Colonic mucosa (tissue), 4 donors: ENCODE measurements at regions not wholly inside any gene's neighbourhood (a gene's known extent, or its start where the extent isn't known, plus 50 kb on each side); places are given as distances from the start of the nearest gene placed in this dataset.
"Not testable (repeated sequence)": the region's sequence is repeated elsewhere in the genome, so short reads cannot be mapped to it uniquely, and the experiment has no call there.

Experiments
- DNase-seq: peaks from one replicate; pipeline ENCODE4 v3.0.0-alpha.2; 2020
- H3K27ac ChIP-seq: fragments of 200-600 bp; one replicate; pipeline ENCODE4 v1.8.0; 2021
- H3K27me3 ChIP-seq: fragments of 200-600 bp; one replicate; pipeline ENCODE4 v1.8.0; 2021
- H3K36me3 ChIP-seq: fragments of 200-600 bp; one replicate; pipeline ENCODE4 v1.8.0; 2021
- H3K4me1 ChIP-seq: fragments of 200-600 bp; one replicate; pipeline ENCODE4 v1.8.0; 2021; ENCODE audit warnings: mild to moderate bottlenecking
- H3K4me3 ChIP-seq: fragments of 200-600 bp; one replicate; pipeline ENCODE4 v1.8.0; 2021
- H3K9ac ChIP-seq, 2 donors: one replicate each; pipeline ENCODE4 v1.7.0; 2013; ENCODE audit warnings: control low read depth in 2 of 2, low read depth in 2 of 2, low read length in 2 of 2
- H3K9me3 ChIP-seq: fragments of 200-600 bp; one replicate; pipeline ENCODE4 v1.8.0; 2021
- intact Hi-C: fragments of 100-400 bp; cut with DNase I; formaldehyde crosslinking; loops from one replicate; pipeline ENCODE4 v1.14.1; 2022
- TF ChIP-seq, protein P1 (sequence below): fragments of 200-600 bp; IDR thresholded peaks from one replicate; pipeline ENCODE4 v1.8.0; 2022; ENCODE audit warnings: antibody characterized with exemption, mild to moderate bottlenecking
- donor health status: healthy.
- donor health status: DM: no; HTN: no; CAD: no.
- donor health status: DM: no; HTN: no; CAD: no.

DNA sequence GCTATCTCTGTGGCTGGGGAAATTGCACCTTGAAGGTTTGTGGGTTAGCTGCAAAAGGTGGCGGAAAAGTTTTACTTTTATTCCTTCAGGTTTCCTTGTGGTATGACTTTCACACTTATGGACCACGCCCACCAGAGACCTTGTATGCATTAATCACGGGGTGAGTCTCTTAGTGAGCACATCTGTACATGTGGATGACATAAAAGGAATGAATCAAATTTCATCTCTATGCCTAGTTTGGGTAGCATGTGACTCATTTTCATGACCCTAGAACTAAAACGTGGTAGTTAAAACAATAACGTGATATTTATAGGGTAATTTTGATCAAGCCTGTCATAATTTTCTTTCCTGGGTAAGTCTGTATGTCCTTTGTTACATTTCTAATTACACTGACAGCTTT, 141.7 kb downstream of the PDCD6IP start:
- Histone ChIP-seq H3K27ac (no peak overlapping the region), H3K4me3 (no peak overlapping the region), H3K36me3 (no peaks in the 10 kb centered on the region), H3K9me3 (no peaks in the 10 kb centered on the region), H3K27me3 (no peaks in the 10 kb centered on the region), H3K9ac (no peak overlapping the region), H3K4me1 (no peaks in the 10 kb centered on the region)
- TF ChIP-seq, protein P1, sequence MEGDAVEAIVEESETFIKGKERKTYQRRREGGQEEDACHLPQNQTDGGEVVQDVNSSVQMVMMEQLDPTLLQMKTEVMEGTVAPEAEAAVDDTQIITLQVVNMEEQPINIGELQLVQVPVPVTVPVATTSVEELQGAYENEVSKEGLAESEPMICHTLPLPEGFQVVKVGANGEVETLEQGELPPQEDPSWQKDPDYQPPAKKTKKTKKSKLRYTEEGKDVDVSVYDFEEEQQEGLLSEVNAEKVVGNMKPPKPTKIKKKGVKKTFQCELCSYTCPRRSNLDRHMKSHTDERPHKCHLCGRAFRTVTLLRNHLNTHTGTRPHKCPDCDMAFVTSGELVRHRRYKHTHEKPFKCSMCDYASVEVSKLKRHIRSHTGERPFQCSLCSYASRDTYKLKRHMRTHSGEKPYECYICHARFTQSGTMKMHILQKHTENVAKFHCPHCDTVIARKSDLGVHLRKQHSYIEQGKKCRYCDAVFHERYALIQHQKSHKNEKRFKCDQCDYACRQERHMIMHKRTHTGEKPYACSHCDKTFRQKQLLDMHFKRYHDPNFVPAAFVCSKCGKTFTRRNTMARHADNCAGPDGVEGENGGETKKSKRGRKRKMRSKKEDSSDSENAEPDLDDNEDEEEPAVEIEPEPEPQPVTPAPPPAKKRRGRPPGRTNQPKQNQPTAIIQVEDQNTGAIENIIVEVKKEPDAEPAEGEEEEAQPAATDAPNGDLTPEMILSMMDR: no peak
- no peak for DNase-seq
- intact Hi-C loops: no loop called here

DNA sequence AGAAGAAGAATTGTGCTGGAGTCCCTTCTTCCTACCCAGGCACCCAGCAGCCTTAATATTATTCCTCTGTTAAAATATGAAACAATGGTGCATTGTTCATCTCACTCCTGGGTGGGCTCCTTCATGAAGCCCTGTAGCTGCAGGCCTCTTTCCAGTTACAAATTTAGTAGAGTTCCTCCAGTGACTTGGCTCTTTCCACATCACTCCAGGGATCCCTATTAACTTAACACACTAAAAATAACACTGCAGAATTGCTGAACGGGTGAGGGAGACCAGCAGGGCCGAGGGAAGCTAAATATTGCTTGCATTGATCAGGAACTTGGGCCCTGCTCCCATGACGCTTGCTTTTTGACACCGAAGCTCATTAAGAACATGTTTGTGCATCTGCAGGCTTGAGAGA, 142.3 kb downstream of the PDCD6IP start:
- TF ChIP-seq, protein P1: no peak
- Histone ChIP-seq H3K4me1 (no peaks in the 10 kb centered on the region), H3K4me3 (no peak overlapping the region), H3K9me3 (no peaks in the 10 kb centered on the region), H3K9ac (no peak overlapping the region), H3K27ac (no peak overlapping the region), H3K27me3 (no peaks in the 10 kb centered on the region), H3K36me3 (no peaks in the 10 kb centered on the region)
- intact Hi-C loops: no loop called here
- no peak for DNase-seq

DNA sequence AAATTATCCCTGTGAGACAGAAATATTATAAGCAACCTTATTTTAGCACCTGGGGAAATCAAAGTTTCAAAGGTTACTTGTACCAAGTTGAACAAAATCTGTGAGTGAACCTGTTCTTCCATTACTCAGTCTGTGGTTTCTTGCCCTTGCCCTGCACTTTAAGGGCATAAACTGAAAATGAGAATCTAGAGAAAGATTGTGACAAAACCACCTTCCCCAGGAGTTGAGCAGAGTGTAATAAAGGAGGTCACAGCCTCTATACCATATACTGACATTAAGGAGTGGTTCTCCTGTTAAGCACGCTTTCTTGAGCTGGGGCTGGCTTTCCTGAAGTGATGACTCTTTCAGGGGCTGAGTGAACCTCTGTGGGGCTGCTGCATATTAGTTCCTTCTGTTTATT, 143.4 kb downstream of the PDCD6IP start:
- no peak overlapping the region for H3K4me3 ChIP-seq
- H3K9ac ChIP-seq: no peak overlapping the region
- DNase-seq: no peak
- intact Hi-C loops: no loop called here
- H3K9me3 ChIP-seq: no peaks in the 10 kb centered on the region
- H3K4me1 ChIP-seq: no peaks in the 10 kb centered on the region
- H3K27me3 ChIP-seq: no peaks in the 10 kb centered on the region
- TF ChIP-seq, protein P1: no peak
- H3K36me3 ChIP-seq: no peaks in the 10 kb centered on the region
- no peak overlapping the region for H3K27ac ChIP-seq

DNA sequence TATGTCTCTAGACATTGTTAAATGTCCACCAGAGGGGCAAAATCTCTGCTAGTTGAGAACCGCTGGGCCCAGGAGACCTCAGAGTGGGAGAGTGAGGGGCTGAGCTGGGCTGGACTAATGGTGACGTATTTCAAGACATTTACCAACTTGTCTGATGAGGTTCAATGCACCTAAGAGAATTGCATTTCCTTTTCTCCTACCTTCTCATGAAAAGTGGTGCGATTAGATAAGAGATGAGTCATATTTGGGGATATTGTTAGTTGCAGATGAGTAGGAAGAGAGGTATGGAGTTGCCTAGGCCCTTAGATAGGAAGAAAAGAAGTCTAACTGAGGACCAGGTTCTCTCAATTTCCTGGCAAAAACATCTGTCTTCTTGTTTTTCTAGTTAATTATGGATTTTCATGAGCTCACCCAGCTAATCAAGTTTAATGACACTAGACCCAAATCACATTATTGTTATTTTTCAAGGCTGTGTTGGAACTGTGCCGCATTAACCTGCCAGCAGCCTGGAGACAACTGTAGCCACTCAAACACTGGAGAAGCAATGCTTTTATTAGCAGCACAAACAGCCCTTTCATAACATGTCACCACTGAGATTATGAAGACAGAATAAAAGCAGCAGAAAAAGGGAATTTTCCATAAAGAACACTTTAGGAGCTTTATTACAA, 144.2 kb downstream of the PDCD6IP start:
- TF ChIP-seq, protein P1: no peak
- no peak for DNase-seq

DNA sequence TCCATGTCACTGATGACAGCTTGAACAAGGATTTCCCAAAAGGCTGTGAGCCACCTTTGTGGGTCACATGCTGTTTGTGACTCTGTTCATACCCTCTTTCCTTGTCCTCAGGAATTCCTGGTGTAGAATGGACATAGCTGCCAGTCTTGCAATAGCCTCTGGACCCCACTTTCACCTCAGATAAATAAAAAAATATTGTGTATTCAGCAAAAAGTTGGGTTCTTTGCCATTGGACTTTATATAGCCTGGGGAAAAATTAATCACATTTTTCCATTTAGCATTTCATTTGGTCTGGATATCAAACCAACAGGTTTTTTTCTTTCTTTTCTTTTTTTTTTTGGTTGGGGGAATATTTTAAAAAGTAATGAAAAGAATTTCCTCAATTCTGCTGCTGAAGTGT, 144.8 kb downstream of the PDCD6IP start:
- H3K36me3 ChIP-seq: no peaks in the 10 kb centered on the region
- intact Hi-C loops: no loop called here

More for the DNA sequence above, 144.2 kb downstream of the PDCD6IP start:
- H3K9me3 ChIP-seq: no peaks in the 10 kb centered on the region
- intact Hi-C loops: no loop called here
- no peaks in the 10 kb centered on the region for H3K27me3 ChIP-seq
- no peak overlapping the region for H3K9ac ChIP-seq
- H3K4me1 ChIP-seq: no peaks in the 10 kb centered on the region
- H3K36me3 ChIP-seq: no peaks in the 10 kb centered on the region
- no peak overlapping the region for H3K4me3 ChIP-seq
- H3K27ac ChIP-seq: no peak overlapping the region

DNA sequence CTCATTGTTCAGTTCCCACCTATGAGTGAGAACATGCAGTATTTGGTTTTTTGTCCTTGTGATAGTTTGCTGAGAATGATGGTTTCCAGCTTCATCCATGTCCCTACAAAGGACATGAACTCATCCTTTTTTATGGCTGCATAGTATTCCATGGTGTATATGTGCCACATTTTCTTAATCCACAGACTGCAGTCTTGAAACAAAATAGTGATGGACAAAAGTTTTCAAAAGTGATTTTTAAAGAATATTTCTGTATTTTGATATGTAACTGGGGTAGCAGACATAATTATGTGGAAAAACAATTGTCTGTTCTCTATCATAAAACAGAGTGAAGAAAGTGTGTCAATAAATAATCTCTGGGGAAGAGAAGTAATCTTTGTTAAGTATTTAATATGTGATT, 148.2 kb downstream of the PDCD6IP start:
- H3K9me3 ChIP-seq, DNase-seq, H3K4me1 ChIP-seq, H3K27ac ChIP-seq, intact Hi-C loops, H3K36me3 ChIP-seq, H3K27me3 ChIP-seq, H3K9ac ChIP-seq, H3K4me3 ChIP-seq: not testable (repeated sequence)

More for the DNA sequence above, 144.8 kb downstream of the PDCD6IP start:
- H3K9ac ChIP-seq: no peak overlapping the region
- no peak overlapping the region for H3K4me3 ChIP-seq
- no peak for DNase-seq
- H3K27me3 ChIP-seq: no peaks in the 10 kb centered on the region
- TF ChIP-seq, protein P1: no peak
- H3K9me3 ChIP-seq: no peaks in the 10 kb centered on the region
- no peak overlapping the region for H3K27ac ChIP-seq
- no peaks in the 10 kb centered on the region for H3K4me1 ChIP-seq
